Right renal cortex interstitium (tissue), 3 donors: ENCODE measurements at regions not wholly inside any gene's neighbourhood (a gene's known extent, or its start where the extent isn't known, plus 50 kb on each side); places are given as distances from the start of the nearest gene placed in this dataset.

Source experiments
- DNase-seq, 3 donors: peaks; one replicate each; pipeline ENCODE4 v3.0.0-alpha.2; 2013; ENCODE audit warnings: low read depth in 3 of 3, low spot score in 2 of 3

- no peak for DNase-seq
These were observed 67.9 kb upstream of the MAP3K7 start for GRCh38 chr6:90654806-90655205.

- no peak for DNase-seq
These were observed 67.3 kb upstream of the MAP3K7 start for GRCh38 chr6:90654166-90654565.

GRCh38 chr6:90653750-90654149 lies 66.9 kb upstream of the MAP3K7 start:
- DNase-seq: no peak

- DNase-seq: no peak
These were observed 63.4 kb upstream of the MAP3K7 start for GRCh38 chr6:90650041-90650940.

GRCh38 chr6:90648873-90649272 lies 62.0 kb upstream of the MAP3K7 start:
- no peak for DNase-seq

GRCh38 chr6:90646940-90647339 lies 60.1 kb upstream of the MAP3K7 start:
- DNase-seq: no peak

GRCh38 chr6:90645634-90646033 lies 58.8 kb upstream of the MAP3K7 start:
- DNase-seq: no peak

- DNase-seq: no peak
These were observed 57.6 kb upstream of the MAP3K7 start for GRCh38 chr6:90644492-90644891.

GRCh38 chr6:90643381-90643780 lies 56.5 kb upstream of the MAP3K7 start:
- no peak for DNase-seq

- no peak for DNase-seq
These were observed 50.4 kb upstream of the MAP3K7 start for GRCh38 chr6:90637320-90637719.
